ENCODE measurements at regions not wholly inside any gene's neighbourhood (a gene's known extent, or its start where the extent isn't known, plus 50 kb on each side); places are given as distances from the start of the nearest gene placed in this dataset.

- TF ChIP-seq CTCF (IDR thresholded peaks at IDR 0.05) (no peak), EZH2 (IDR thresholded peaks at IDR 0.05) (no peak)
Observed at GRCh38 chr2:57759131-57759530, 287.5 kb upstream of the VRK2 start.
